ENCODE measurements at regions not wholly inside any gene's neighbourhood (a gene's known extent, or its start where the extent isn't known, plus 50 kb on each side); places are given as distances from the start of the nearest gene placed in this dataset.

DNA sequence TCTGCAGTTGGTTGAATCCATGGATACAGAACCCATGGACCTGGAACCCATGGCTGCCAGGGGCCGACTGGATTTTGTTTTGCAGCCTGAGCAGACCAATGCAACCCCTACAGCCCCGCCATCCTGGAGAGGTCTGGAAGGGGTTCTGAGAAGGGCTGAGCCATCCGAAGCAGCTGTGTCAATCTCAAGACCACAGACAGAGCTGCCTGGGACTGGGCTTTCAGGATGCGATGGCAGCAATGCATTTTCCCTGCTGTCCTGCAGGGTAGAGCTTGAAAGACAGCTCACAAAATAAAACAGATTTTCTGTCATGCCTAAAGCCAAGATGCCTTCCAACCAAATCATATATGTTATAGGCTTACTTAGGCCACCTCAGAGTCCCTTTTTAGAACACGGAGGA, 125.8 kb upstream of the NXT1 start:
- Histone ChIP-seq H2AK9ac (replicated peaks; ENCODE audit: low read depth, low read length, poor library complexity) (no peak overlapping the region), H2AFZ (replicated peaks; ENCODE audit: low read length, poor library complexity) (no peak overlapping the region), H3K4ac (ENCODE audit: low read depth, low read length) (no peak overlapping the region), H4K91ac (ENCODE audit: insufficient read depth, low read depth, low read length) (no peak overlapping the region), H2BK20ac (ENCODE audit: low read depth, low read length) (peak overlapping the region; percentile 13; the same call in 1 of the 2 replicates), H3K27ac (ENCODE audit: insufficient read depth, low read length) (no peak overlapping the region), H3K36me3 (ENCODE audit: control insufficient read depth, insufficient read depth, low read length) (no peaks in the 10 kb centered on the region), H3K18ac (ENCODE audit: low read depth, low read length) (peak overlapping the region; percentile 9; the same call in 1 of the 2 replicates), H2AK5ac (ENCODE audit: low read depth, low read length) (no peak overlapping the region), H3K4me3 (ENCODE audit: insufficient read depth, low read depth, low read length) (no peak overlapping the region), H3K23ac (ENCODE audit: low read depth, low read length) (no peak overlapping the region), H3K27me3 (ENCODE audit: control insufficient read depth, insufficient read depth, low read length) (no peaks in the 10 kb centered on the region; the same call in 1 of the 2 replicates), H2BK120ac (ENCODE audit: low read depth, low read length) (peak overlapping the region; percentile 18; the same call in 1 of the 2 replicates), H3K9ac (ENCODE audit: low read depth, low read length) (no peak overlapping the region), H3K4me1 (ENCODE audit: control insufficient read depth, insufficient read depth, low read length) (peaks cover 12% of the 10 kb centered on the region), H4K8ac (ENCODE audit: low read depth in 2 of 2, low read length in 2 of 2) (no peak overlapping the region), H2BK15ac (ENCODE audit: low read depth, low read length) (no peak overlapping the region), H3K56ac (ENCODE audit: extremely low read depth, insufficient read depth, low read length) (no peak overlapping the region; the same call in 1 of the 2 replicates), H2BK5ac (ENCODE audit: low read depth, low read length, poor library complexity, severe bottlenecking) (no peak overlapping the region), H3K9me3 (ENCODE audit: control insufficient read depth, insufficient read depth, low read length) (peaks cover 2% of the 10 kb centered on the region; the same call in 1 of the 2 replicates), H3K4me2 (ENCODE audit: low read depth, low read length) (no peak overlapping the region; the same call in 1 of the 2 replicates), H3K14ac (replicated peaks; ENCODE audit: low read depth, low read length) (no peak overlapping the region), H3K9me1 (ENCODE audit: insufficient read depth, low read length) (peaks cover 3% of the 10 kb centered on the region; the same call in 1 of the 2 replicates), H3K79me1 (ENCODE audit: low read depth in 1 of 2, low read length in 2 of 2) (no peaks in the 10 kb centered on the region), H4K20me1 (ENCODE audit: insufficient read depth, low read length) (no peaks in the 10 kb centered on the region), H4K5ac (ENCODE audit: low read depth, low read length) (no peak overlapping the region)
- ATAC-seq (ENCODE audit: low read depth), result no peak
- in situ Hi-C loops (cut with MboI; ENCODE audit: low sequenced_read_pairs) (no loop called here), dilution Hi-C loops (cut with HindIII; ENCODE audit: low sequenced_read_pairs, unreplicated experiment) (no loop called here), intact Hi-C loops (cut with micrococcal nuclease) (no loop called here)
- TF ChIP-seq, protein P1, sequence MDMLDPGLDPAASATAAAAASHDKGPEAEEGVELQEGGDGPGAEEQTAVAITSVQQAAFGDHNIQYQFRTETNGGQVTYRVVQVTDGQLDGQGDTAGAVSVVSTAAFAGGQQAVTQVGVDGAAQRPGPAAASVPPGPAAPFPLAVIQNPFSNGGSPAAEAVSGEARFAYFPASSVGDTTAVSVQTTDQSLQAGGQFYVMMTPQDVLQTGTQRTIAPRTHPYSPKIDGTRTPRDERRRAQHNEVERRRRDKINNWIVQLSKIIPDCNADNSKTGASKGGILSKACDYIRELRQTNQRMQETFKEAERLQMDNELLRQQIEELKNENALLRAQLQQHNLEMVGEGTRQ (IDR thresholded peaks at IDR 0.05; ENCODE audit: low read depth, low read length), result no peak
- TF ChIP-seq, protein P2, sequence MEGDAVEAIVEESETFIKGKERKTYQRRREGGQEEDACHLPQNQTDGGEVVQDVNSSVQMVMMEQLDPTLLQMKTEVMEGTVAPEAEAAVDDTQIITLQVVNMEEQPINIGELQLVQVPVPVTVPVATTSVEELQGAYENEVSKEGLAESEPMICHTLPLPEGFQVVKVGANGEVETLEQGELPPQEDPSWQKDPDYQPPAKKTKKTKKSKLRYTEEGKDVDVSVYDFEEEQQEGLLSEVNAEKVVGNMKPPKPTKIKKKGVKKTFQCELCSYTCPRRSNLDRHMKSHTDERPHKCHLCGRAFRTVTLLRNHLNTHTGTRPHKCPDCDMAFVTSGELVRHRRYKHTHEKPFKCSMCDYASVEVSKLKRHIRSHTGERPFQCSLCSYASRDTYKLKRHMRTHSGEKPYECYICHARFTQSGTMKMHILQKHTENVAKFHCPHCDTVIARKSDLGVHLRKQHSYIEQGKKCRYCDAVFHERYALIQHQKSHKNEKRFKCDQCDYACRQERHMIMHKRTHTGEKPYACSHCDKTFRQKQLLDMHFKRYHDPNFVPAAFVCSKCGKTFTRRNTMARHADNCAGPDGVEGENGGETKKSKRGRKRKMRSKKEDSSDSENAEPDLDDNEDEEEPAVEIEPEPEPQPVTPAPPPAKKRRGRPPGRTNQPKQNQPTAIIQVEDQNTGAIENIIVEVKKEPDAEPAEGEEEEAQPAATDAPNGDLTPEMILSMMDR (conservative IDR thresholded peaks at IDR 0.05; ENCODE audit: low read depth, low read length), result no peak
- TF ChIP-seq CEBPB (IDR thresholded peaks at IDR 0.05; ENCODE audit: low read depth, low read length), result no peak
- TF ChIP-seq MAFK (IDR thresholded peaks at IDR 0.05; ENCODE audit: low read depth, low read length), result no peak
- no peak for TF ChIP-seq NFE2L2 (IDR thresholded peaks at IDR 0.05; ENCODE audit: low read depth, low read length)
- TF ChIP-seq RFX5 (IDR thresholded peaks at IDR 0.05; ENCODE audit: low read depth, low read length), result no peak
- TF ChIP-seq FOS (IDR thresholded peaks at IDR 0.05; ENCODE audit: low read depth, low read length), result no peak
- TF ChIP-seq, protein P3, sequence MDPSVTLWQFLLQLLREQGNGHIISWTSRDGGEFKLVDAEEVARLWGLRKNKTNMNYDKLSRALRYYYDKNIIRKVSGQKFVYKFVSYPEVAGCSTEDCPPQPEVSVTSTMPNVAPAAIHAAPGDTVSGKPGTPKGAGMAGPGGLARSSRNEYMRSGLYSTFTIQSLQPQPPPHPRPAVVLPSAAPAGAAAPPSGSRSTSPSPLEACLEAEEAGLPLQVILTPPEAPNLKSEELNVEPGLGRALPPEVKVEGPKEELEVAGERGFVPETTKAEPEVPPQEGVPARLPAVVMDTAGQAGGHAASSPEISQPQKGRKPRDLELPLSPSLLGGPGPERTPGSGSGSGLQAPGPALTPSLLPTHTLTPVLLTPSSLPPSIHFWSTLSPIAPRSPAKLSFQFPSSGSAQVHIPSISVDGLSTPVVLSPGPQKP (IDR thresholded peaks at IDR 0.05; ENCODE audit: borderline replicate concordance, low read depth, low read length), result no peak
- TF ChIP-seq BHLHE40 (IDR thresholded peaks at IDR 0.05; ENCODE audit: low read depth, low read length), result no peak
- TF ChIP-seq RCOR1 (IDR thresholded peaks at IDR 0.05; ENCODE audit: insufficient replicate concordance, low read length), result no peak
- TF ChIP-seq MXI1 (IDR thresholded peaks at IDR 0.05; ENCODE audit: borderline replicate concordance, low read depth, low read length), result no peak
- TF ChIP-seq RAD21 (IDR thresholded peaks at IDR 0.05; ENCODE audit: low read length), result no peak
- no peak for DNase-seq
- no TSS peak for BruUV-seq (replicated peaks)
- POLR2A ChIA-PET (ENCODE audit: unreplicated experiment), result no interaction called here
- WGBS, 2 experiments (ENCODE audit: extremely low coverage in 2 of 2, insufficient read length in 1 of 2), result no CpG with 5 or more reads among the region's 5 CpGs
- CTCF ChIA-PET, result no interaction called here
